NCI-H748 (cell line): ENCODE measurements at regions not wholly inside any gene's neighbourhood (a gene's known extent, or its start where the extent isn't known, plus 50 kb on each side); places are given as distances from the start of the nearest gene placed in this dataset.
A peak's percentile ranks its signal among the peaks of the same experiment; 100 is the strongest.

Experiments used
- DNase-seq: peaks from one replicate; lab custom pipeline; 2025; ENCODE audit not compliant: unreplicated experiment; lab: John Stamatoyannopoulos, UW

GRCh38 chr10:10432296-10433035 is 585.2 kb upstream of the CELF2 start:
- peak; percentile 18 for DNase-seq

- no peak for DNase-seq
Observed at GRCh38 chr10:10434312-10434711, 583.4 kb upstream of the CELF2 start.

- no peak for DNase-seq
Observed at GRCh38 chr10:10437886-10438285, 579.8 kb upstream of the CELF2 start.

- no peak for DNase-seq
Observed at GRCh38 chr10:10438335-10439100, 579.2 kb upstream of the CELF2 start.

GRCh38 chr10:10456856-10457255 is 560.8 kb upstream of the CELF2 start:
- DNase-seq: no peak

- DNase-seq: no peak
Observed at GRCh38 chr10:10460451-10460850, 557.2 kb upstream of the CELF2 start.

- DNase-seq: peak; percentile 57
Observed at GRCh38 chr10:10462151-10462941, 555.3 kb upstream of the CELF2 start.

GRCh38 chr10:10471758-10472157 is 545.9 kb upstream of the CELF2 start:
- DNase-seq: no peak

- DNase-seq: no peak
Observed at GRCh38 chr10:10475812-10476211, 541.9 kb upstream of the CELF2 start.

GRCh38 chr10:10477844-10478243 is 539.8 kb upstream of the CELF2 start:
- no peak for DNase-seq

- DNase-seq: no peak
Observed at GRCh38 chr10:10479465-10479864, 538.2 kb upstream of the CELF2 start.

GRCh38 chr10:10482613-10483012 is 535.1 kb upstream of the CELF2 start:
- DNase-seq: peak; percentile 56

- no peak for DNase-seq
Observed at GRCh38 chr10:10489076-10489475, 528.6 kb upstream of the CELF2 start.

- no peak for DNase-seq
Observed at GRCh38 chr10:10489805-10490571, 527.7 kb upstream of the CELF2 start.

- DNase-seq: no peak
Observed at GRCh38 chr10:10490581-10490980, 527.1 kb upstream of the CELF2 start.

- DNase-seq: no peak
Observed at GRCh38 chr10:10492420-10492819, 525.3 kb upstream of the CELF2 start.

- DNase-seq: no peak
Observed at GRCh38 chr10:10493833-10494232, 523.8 kb upstream of the CELF2 start.

- no peak for DNase-seq
Observed at GRCh38 chr10:10497245-10497644, 520.4 kb upstream of the CELF2 start.

- no peak for DNase-seq
Observed at GRCh38 chr10:10498781-10499180, 518.9 kb upstream of the CELF2 start.

- DNase-seq: no peak
Observed at GRCh38 chr10:10499839-10500238, 517.8 kb upstream of the CELF2 start.

- DNase-seq: no peak
Observed at GRCh38 chr10:10500937-10501336, 516.7 kb upstream of the CELF2 start.
